Testis (tissue), 2 donors: ENCODE measurements at regions not wholly inside any gene's neighbourhood (a gene's known extent, or its start where the extent isn't known, plus 50 kb on each side); places are given as distances from the start of the nearest gene placed in this dataset.

Experiments
- POLR2A ChIP-seq: fragments of 450-650 bp; IDR thresholded peaks from one replicate; pipeline ENCODE4 v1.6.1; 2017; ENCODE audit warnings: antibody characterized with exemption, mild to moderate bottlenecking, moderate library complexity
- TF ChIP-seq, protein P1 (sequence below), 3 experiments: fragments of 450-650 bp in 2 of 3; fragments of 200-600 bp in 1 of 3; sonication (generic) in 1 of 3; IDR thresholded peaks; one replicate each; pipeline ENCODE4 v1.5.1; 2016 to 2019; ENCODE audit warnings: antibody characterized with exemption in 3 of 3, mild to moderate bottlenecking in 2 of 3, moderate library complexity in 1 of 3

DNA sequence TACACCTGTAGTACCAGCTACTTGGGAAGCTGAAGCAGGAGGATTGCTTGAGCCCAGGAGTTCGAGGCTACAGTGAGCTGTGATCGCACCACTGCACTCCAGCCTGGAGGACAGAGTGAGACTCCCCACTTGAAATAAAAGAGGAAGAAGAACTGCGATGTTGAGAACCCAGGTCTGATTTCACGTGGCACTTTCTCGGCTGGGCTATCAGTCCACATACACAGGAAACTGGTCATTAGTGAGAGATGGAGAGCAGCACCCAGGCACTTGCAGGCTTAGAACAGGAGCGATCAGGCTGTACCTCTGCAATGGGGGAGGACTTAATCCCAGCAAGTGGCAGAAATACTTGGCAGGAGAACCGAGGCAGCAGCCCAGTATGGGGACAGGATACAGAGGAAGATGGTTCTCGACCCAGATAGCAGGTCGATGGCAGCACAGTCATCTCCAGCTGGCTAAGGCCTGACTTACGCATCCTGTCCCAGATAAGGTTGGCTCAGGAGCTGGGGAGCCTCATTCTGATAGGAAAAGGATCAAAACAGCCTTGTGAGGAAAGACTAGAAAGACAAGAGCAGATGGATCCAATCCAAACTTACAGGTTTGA, 487.7 kb upstream of the AUTS2 start:
- TF ChIP-seq, protein P1, sequence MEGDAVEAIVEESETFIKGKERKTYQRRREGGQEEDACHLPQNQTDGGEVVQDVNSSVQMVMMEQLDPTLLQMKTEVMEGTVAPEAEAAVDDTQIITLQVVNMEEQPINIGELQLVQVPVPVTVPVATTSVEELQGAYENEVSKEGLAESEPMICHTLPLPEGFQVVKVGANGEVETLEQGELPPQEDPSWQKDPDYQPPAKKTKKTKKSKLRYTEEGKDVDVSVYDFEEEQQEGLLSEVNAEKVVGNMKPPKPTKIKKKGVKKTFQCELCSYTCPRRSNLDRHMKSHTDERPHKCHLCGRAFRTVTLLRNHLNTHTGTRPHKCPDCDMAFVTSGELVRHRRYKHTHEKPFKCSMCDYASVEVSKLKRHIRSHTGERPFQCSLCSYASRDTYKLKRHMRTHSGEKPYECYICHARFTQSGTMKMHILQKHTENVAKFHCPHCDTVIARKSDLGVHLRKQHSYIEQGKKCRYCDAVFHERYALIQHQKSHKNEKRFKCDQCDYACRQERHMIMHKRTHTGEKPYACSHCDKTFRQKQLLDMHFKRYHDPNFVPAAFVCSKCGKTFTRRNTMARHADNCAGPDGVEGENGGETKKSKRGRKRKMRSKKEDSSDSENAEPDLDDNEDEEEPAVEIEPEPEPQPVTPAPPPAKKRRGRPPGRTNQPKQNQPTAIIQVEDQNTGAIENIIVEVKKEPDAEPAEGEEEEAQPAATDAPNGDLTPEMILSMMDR (IDR thresholded peaks at IDR 0.05) = no peak
- no peak for TF ChIP-seq POLR2A
